Aorta (tissue), 5 donors: ENCODE measurements at regions not wholly inside any gene's neighbourhood (a gene's known extent, or its start where the extent isn't known, plus 50 kb on each side); places are given as distances from the start of the nearest gene placed in this dataset.
"Not testable (repeated sequence)": the region's sequence is repeated elsewhere in the genome, so short reads cannot be mapped to it uniquely, and the experiment has no call there.

Experiments used
- ATAC-seq: fragments of 200-7000 bp; cut with Tn5 transposase; one replicate; pipeline ENCODE4 v1.9.1; 2022; ENCODE audit warnings: moderate library complexity; ENCODE audit not compliant: low FRiP score
- DNase-seq, 2 donors: peaks; one replicate each; pipeline ENCODE4 v3.0.0-alpha.2; 2020
- H3K27ac ChIP-seq, 2 donors: one replicate each; pipeline ENCODE4 v1.5.1; 2013; ENCODE audit warnings: low read length in 2 of 2, mild to moderate bottlenecking in 2 of 2, moderate library complexity in 2 of 2, control low read depth in 1 of 2, inconsistent platforms in 1 of 2, low read depth in 1 of 2
- H3K27me3 ChIP-seq, 2 donors: one replicate each; pipeline ENCODE4 v1.6.1; 2013; ENCODE audit warnings: control low read depth in 1 of 2, low read length in 1 of 2, mild to moderate bottlenecking in 1 of 2, moderate library complexity in 1 of 2; ENCODE audit not compliant: insufficient read depth in 2 of 2, control insufficient read depth in 1 of 2
- H3K36me3 ChIP-seq, 2 donors: one replicate each; pipeline ENCODE4 v1.6.1; 2013; ENCODE audit warnings: control low read depth in 1 of 2, low read length in 1 of 2, mild to moderate bottlenecking in 1 of 2; ENCODE audit not compliant: insufficient read depth in 2 of 2, control insufficient read depth in 1 of 2
- H3K4me1 ChIP-seq, 2 donors: one replicate each; pipeline ENCODE4 v1.6.1; 2013; ENCODE audit warnings: low read length in 2 of 2, control low read depth in 1 of 2, mild to moderate bottlenecking in 1 of 2, moderate library complexity in 1 of 2; ENCODE audit not compliant: insufficient read depth in 2 of 2, control insufficient read depth in 1 of 2
- H3K4me3 ChIP-seq, 2 donors: one replicate each; pipeline ENCODE4 v1.5.1; 2013; ENCODE audit warnings: low read length in 2 of 2, control low read depth in 1 of 2, mild to moderate bottlenecking in 1 of 2
- H3K9me3 ChIP-seq: one replicate; pipeline ENCODE4 v1.6.1; 2013; ENCODE audit warnings: mild to moderate bottlenecking, low read length; ENCODE audit not compliant: control insufficient read depth
- WGBS, 2 donors: extraction: QIAGEN DNeasy Blood & Tissue Kit; methylation state at CpG; one replicate each; pipeline ENCODE4 v1.1.7; 2013; 5-methylcytosine and 5-hydroxymethylcytosine counted together
- intact Hi-C, 2 donors: fragments of 100-400 bp; cut with DNase I; formaldehyde crosslinking; loops; one replicate each; pipeline versions ENCODE4 v1.14.2 to v1.15.0; 2022
- donor health status: healthy with polysubstance abuse.
- donor health status: Bipolar disorder and iron deficiency.
- donor health status: DM: no; HTN: no; CAD: no.
- donor health status: DM: no; HTN: no; CAD: no.
- donor health status: DM: yes; HTN: yes; CAD: no.

- DNase-seq (no peak), ATAC-seq (peak; percentile 31)
- Histone ChIP-seq H3K9me3 (no peaks in the 10 kb centered on the region), H3K27me3 (no peaks in the 10 kb centered on the region), H3K4me3 (no peak overlapping the region), H3K27ac (no peak overlapping the region), H3K4me1 (peaks cover 2 to 5% of the 10 kb centered on the region in 2 donors), H3K36me3 (no peaks in the 10 kb centered on the region)
- intact Hi-C loops = no loop called here
- 26 to 36% methylated on average over 9 of the region's 9 CpGs for WGBS, 2 donors
Measured at GRCh38 chr14:26286081-26286912, 311.5 kb downstream of the NOVA1 start.

GRCh38 chr14:26282578-26282977 lies 315.3 kb downstream of the NOVA1 start:
- 33 to 71% methylated on average over 2 of the region's 2 CpGs for WGBS, 2 donors
- H3K36me3 ChIP-seq = no peaks in the 10 kb centered on the region
- peaks cover 5% of the 10 kb centered on the region in 2 donors for H3K4me1 ChIP-seq
- H3K27me3 ChIP-seq = no peaks in the 10 kb centered on the region
- intact Hi-C loops = no loop called here
- DNase-seq (no peak), ATAC-seq (no peak)
- H3K27ac ChIP-seq = peak overlapping the region; percentile 54 to 67
- H3K9me3 ChIP-seq = no peaks in the 10 kb centered on the region
- H3K4me3 ChIP-seq = no peak overlapping the region

- ATAC-seq, intact Hi-C loops, H3K4me3 ChIP-seq, DNase-seq, H3K9me3 ChIP-seq, H3K36me3 ChIP-seq, H3K4me1 ChIP-seq, H3K27me3 ChIP-seq, H3K27ac ChIP-seq: not testable (repeated sequence)
- 37 to 46% methylated on average over 5 of the region's 5 CpGs for WGBS, 2 donors
Measured at GRCh38 chr14:26282011-26282410, 315.8 kb downstream of the NOVA1 start.

- Histone ChIP-seq H3K36me3 (no peaks in the 10 kb centered on the region), H3K9me3 (no peaks in the 10 kb centered on the region), H3K4me1 (peaks cover 5% of the 10 kb centered on the region in 2 donors), H3K27me3 (no peaks in the 10 kb centered on the region), H3K4me3 (no peak overlapping the region), H3K27ac (peak overlapping the region in 1 of 2 donors; percentile 21)
- 60 to 62% methylated on average over 5 of the region's 5 CpGs for WGBS, 2 donors
- ATAC-seq (no peak), DNase-seq (no peak)
- intact Hi-C loops = no loop called here
Measured at GRCh38 chr14:26281280-26281998, 316.4 kb downstream of the NOVA1 start.

GRCh38 chr14:26276757-26277156 lies 321.1 kb downstream of the NOVA1 start:
- ATAC-seq (no peak), DNase-seq (no peak)
- Histone ChIP-seq H3K4me1 (peaks cover 2 to 3% of the 10 kb centered on the region in 2 donors), H3K9me3 (no peaks in the 10 kb centered on the region), H3K27me3 (no peaks in the 10 kb centered on the region), H3K27ac (no peak overlapping the region), H3K36me3 (no peaks in the 10 kb centered on the region), H3K4me3 (no peak overlapping the region)
- 73 to 89% methylated on average over 2 of the region's 2 CpGs for WGBS, 2 donors
- intact Hi-C loops = no loop called here

- no peaks in the 10 kb centered on the region for H3K9me3 ChIP-seq
- no peaks in the 10 kb centered on the region for H3K36me3 ChIP-seq
- intact Hi-C loops = no loop called here
- whole genome bisulfite sequencing, 2 donors = 42% methylated on average over 1 of the region's 1 CpG
- H3K4me3 ChIP-seq = no peak overlapping the region
- no peaks in the 10 kb centered on the region for H3K27me3 ChIP-seq
- H3K4me1 ChIP-seq = peaks cover 0 to 1% of the 10 kb centered on the region in 2 donors
- ATAC-seq (no peak), DNase-seq (no peak)
- no peak overlapping the region for H3K27ac ChIP-seq
Measured at GRCh38 chr14:26265170-26265685, 332.6 kb downstream of the NOVA1 start.

- no peak overlapping the region for H3K27ac ChIP-seq
- peaks cover 2% of the 10 kb centered on the region for H3K9me3 ChIP-seq
- DNase-seq (no peak), ATAC-seq (no peak)
- no peak overlapping the region for H3K4me3 ChIP-seq
- H3K4me1 ChIP-seq = peaks cover 0 to 1% of the 10 kb centered on the region in 2 donors
- 8 to 37% methylated on average over 1 of the region's 1 CpG for WGBS, 2 donors
- intact Hi-C loops = no loop called here
- H3K27me3 ChIP-seq = no peaks in the 10 kb centered on the region
- H3K36me3 ChIP-seq = no peaks in the 10 kb centered on the region
Measured at GRCh38 chr14:26261368-26262122, 336.3 kb downstream of the NOVA1 start.

GRCh38 chr14:26255213-26255612 lies 342.6 kb downstream of the NOVA1 start:
- WGBS, 2 donors = 27 to 34% methylated on average over 2 of the region's 2 CpGs
- Histone ChIP-seq H3K4me1 (no peaks in the 10 kb centered on the region), H3K27me3 (no peaks in the 10 kb centered on the region), H3K27ac (no peak overlapping the region), H3K4me3 (no peak overlapping the region), H3K36me3 (no peaks in the 10 kb centered on the region), H3K9me3 (peaks cover 2% of the 10 kb centered on the region)
- intact Hi-C loops = no loop called here
- DNase-seq (no peak), ATAC-seq (no peak)
